Hindlimb muscle (tissue), 1 donor: ENCODE measurements at regions not wholly inside any gene's neighbourhood (a gene's known extent, or its start where the extent isn't known, plus 50 kb on each side); places are given as distances from the start of the nearest gene placed in this dataset.
A peak's percentile ranks its signal among the peaks of the same experiment; 100 is the strongest.
"Not testable (repeated sequence)": the region's sequence is repeated elsewhere in the genome, so short reads cannot be mapped to it uniquely, and the experiment has no call there.

Experiments used
- DNase-seq: peaks from one replicate; pipeline ENCODE4 v3.0.0-alpha.2; 2013

DNA sequence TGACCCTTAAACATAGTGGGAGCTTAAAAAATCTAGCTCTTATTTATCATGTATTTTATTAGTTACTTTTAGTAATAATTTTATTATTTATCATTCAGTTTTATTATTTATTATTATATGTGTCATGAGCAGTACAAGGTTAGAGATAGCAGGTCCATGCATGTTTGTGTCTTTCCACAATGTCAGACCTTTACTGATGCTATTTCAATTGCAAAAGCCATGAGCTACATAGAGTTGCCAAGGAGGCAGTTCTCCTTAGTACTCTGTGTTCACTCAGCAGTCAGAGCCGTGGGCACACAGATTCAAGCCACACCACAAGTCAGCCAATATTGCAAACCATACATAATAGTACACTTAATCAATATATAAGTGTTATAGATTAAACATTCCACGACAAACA lies 157.9 kb upstream of the NTRK2 start:
- DNase-seq: no peak

DNA sequence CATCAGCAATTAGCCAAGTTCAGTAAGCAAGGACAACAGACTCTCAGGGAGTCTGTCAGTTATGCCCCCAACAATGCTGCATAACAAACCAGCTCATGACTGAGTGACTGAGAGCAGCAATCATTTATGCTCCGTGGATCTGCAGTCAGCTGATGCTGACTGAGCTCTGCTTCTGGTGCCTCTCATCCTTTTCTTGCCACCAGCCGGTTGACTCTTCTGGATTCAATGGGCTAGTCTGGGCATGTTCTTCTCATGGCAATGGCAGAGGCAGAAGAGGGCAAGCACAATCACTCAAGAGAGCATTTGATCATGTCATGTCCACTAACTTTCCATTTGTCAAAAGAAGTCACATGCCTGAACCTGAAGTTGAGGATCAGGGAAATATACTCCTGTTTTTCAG lies 157.0 kb upstream of the NTRK2 start:
- no peak for DNase-seq

DNA sequence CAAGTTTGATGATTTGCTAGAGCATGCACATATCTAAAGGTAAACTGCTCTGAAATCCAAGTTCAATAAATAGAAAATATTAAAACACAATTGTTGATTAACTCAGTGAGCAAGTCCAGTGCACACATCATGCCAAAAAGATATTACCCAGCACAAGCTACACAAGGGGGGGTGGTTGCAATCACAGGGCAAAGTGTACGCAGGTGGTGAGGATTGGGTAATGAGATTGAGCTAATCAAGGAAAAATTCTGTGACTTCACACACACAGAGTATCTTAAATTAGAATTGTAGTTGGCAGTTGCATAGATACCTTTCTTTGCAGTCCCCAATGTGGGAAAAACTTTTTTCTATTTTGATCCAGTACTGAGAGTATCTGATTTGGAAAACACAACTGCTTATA lies 156.1 kb upstream of the NTRK2 start:
- no peak for DNase-seq

DNA sequence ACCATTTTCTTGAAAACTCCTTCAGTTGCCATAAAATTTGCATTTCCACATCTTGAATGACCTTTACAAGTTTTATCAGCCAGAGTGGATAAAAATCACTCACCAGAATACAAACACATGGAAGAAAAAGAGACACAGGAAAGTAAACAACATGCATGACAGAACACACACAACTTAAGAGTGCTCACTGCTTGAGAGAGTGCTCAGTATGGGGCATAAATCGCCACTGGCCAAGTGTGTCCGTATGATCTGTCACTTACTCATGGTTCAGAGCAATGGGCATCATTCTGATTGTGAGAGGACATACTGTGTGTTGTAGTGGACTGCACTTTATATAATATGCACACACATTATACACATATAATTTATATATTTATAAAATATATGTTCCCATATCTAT lies 155.6 kb upstream of the NTRK2 start:
- DNase-seq: no peak

DNA sequence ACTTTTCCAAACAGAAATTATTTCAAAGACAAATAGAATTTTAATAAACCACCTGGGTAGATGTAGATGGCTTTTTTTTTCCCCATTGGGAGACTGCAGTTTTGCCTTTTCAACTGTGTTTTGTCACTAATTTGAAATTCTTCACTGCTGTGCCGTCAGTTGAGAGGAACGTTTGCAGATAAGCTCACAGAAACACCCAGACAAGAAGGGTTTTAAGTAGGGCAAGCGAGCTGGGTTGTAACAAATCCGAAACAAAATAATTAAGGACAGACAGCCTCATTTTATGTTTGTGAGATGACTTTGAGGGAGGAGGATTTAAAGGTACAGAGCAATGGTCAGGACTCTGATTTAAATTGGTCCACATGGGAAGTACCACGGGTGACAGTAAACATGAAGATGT lies 155.1 kb upstream of the NTRK2 start:
- no peak for DNase-seq

DNA sequence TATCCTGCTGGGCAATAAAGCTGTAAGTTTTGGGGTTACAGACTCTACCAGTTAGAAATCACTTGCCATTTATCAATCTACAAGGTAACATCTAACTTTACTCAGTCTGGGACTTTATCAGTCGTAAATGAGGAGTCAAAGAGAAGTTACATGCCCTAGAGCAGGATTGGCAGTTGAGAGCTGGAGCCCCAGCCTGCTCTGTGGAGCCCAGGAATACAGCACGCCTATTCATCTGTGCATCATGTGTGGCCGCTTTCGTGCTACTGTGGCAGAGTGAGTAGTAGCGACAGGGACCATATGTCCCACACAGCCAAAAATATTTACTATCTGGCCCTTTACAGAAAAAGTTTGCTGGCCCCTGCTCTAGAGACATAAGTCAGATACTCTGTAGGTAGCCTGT lies 152.5 kb upstream of the NTRK2 start:
- DNase-seq: no peak

DNA sequence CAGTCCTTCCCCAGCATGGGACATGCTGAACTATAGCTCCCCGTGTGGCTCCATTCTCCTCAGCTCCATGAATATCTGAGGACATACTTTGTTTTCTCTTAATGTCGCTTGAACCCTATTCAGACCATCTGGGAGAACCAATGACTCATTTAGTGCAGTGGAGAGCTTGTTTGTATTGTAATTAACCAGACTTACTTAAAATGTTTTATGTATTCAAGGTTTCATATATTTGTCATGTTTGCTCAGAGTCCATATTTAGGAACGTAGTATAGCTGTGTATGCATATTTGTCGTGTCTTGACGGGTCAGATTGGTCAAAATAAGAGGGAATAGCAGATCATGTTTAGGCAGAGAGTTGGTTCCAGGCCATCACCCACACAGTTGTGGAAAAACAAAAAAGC lies 150.1 kb upstream of the NTRK2 start:
- no peak for DNase-seq

DNA sequence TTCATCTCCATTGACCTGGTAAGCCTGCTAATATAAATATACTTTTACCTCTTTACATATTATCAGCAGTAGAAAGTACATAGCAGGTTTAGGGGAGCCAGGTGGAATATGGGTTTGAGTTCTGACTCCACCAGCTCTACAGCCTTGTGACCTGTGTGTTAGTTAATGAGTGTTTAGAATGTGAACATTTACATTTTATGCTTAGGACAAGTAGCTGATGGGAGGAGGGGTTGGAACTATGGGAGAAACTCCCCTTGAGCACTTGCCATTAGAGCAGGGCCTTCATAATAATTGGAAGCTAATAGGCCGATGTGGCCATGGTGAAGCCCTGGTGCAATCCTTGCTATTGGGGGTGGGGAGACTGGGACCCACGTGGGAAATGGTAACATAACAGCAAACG lies 148.3 kb upstream of the NTRK2 start:
- DNase-seq: no peak

DNA sequence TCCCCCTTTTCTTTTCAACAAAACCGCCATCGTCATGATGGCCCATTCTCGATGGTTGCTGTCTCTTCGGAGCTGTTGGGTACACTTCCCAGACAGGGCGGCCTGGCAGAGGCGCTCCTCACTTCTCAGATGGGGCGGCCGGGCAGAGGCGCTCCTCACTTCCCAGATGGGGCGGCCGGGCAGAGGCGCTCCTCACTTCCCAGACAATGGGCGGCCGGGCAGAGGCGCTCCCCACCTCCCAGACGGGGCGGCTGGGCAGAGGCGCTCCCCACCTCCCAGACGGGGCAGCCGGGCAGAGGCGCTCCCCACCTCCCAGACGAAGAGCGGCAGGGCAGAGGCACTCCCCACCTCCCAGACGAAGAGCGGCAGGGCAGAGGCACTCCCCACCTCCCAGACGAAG lies 143.3 kb upstream of the NTRK2 start:
- not testable (repeated sequence) for DNase-seq

DNA sequence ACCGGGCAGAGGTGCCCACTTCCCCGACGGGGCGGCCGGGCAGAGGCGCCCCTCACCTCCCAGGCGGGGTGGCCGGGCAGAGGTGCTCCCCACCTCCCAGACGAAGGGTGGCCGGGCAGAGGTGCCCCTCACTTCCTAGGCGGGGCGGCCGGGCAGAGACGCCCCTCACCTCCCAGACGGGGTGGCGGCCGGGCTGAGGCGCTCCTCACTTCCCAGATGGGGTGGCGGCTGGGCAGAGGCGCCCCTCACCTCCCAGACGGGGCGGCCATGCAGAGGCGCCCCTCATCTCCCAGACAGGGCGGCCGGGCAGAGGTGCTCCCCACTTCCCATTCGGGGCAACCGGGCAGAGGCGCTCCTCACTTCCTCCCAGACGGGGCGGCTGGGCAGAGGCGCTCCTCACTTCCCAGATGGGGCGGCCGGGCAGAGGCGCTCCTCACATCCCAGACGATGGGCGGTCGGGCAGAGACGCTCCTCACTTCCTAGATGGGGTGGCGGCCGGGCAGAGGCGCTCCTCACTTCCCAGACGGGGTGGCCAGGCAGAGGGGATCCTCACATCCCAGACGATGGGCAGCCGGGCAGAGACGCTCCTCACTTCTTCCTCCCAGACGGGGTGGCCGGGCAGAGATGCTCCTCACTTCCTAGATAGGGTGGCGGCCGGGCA lies 142.3 kb upstream of the NTRK2 start:
- DNase-seq: not testable (repeated sequence)

DNA sequence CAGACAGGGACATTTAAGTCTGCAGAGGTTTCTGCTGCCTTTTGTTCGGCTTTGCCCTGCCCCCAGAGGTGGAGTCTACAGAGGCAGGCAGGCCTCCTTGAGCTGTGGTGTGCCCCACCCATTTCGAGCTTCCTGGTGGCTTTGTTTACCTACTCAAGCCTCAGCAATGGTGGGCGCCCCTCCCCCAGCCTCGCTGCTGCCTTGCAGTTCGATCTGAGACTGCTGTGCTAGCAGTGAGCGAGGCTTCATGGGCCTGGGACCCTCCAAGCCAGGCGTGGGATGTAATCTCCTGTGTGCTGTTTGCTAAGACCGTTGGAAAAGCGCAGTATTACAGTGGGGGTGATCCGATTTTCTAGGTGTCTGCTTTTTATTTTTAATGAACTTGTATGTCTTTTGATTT lies 133.6 kb upstream of the NTRK2 start:
- DNase-seq: not testable (repeated sequence)

DNA sequence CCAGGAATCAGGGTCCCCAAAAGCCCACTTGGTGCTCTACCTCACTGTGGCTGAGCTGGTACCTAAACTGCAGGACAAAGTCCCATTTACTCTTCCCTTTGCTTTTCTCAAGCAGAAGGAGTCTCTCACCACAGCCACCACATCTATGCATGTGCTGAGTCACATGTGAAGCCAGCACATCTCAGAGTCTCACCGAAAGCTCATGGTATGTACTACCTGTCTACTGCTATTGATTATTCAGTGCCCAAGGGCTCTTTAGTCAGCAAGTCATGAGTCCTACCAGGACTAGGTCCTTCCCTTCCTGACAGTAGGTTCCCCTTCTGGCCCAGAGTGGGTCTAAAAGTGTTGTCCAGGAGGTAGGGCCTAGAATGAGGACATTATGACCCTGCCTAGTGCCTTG lies 130.7 kb upstream of the NTRK2 start:
- no peak for DNase-seq

DNA sequence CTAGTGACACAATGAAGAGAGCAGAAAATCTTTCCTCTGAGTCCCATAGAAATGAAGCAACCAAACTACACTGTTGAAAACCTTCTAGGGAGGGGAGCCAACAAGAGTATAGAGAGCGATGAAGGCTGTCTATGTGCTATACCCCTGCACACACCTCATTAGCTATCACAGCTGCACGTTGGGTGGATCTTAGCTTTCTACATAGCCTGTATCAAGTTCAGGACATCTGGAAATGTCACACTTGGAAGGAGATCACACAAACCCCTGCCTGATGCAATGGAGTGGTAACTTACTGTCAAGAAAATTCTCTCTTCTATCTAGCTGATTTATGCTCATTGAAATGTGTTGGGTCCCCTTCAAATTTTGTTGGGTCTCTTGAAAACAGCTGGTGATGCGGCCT lies 127.0 kb upstream of the NTRK2 start:
- peak; percentile 8 for DNase-seq

DNA sequence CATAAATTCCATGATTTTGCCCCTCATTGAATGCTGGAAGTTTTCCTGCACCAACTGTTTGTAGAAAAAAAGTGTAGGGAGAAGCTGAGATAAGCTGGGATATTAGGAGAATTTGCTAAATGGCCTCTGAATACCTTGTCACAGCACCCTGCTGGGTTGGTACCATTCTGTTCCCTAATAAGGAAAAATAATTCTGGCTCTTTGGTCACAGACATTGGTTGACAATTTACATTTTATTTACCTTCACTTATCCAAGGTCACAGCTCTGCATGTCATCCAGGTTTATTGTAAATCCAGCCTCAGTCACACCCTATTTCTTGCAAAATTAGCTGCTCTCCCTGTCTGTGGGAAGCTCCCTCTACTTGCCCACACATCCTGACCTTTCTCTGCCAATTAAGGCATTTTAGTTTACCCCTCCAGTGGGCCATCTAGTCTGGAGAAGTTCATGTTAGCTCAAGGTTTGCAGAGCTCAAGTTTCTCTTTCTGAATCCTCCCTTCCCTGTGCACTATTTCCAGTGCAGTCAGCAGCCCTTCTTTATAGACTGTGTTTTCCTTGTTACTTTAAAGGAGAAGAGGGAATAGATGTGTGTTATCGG lies 115.4 kb upstream of the NTRK2 start:
- no peak for DNase-seq

DNA sequence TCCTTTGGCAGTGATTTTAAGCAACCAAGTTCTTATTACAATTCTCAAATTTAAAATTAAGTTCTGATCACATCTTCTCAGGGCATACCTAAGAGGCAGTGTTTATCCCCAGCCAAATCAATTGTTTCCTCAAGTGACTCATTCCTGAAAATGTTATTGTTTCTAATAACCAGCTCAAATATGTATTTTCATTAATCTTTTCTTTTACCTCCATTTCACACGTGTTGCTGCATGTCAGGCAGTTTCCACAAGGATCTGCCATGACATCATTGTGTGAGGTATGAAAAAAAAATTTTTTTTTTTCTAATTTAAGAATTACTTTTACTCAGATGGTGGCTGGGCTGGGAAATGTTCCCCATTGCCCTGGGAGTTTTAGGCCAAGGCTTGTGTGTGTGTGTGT lies 113.0 kb upstream of the NTRK2 start:
- no peak for DNase-seq

DNA sequence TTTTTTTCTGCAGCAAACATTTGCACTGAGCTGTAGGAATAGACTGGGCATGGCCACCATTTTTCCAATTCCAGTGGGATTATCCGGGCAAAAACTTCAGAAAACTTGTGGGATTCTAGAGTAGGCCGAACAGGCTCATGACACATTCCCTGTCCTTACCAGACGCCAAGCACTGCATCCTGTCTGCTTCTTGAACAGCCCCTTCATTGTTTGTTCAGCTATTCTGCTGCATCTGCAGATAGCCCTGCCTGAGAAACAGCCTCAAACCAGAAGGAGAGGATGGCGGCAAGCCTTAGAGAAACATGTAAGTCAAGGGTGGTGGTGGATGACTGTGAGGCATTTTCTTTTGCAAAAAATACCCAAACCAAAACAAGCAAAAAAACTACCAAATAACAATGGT lies 111.8 kb upstream of the NTRK2 start:
- no peak for DNase-seq

DNA sequence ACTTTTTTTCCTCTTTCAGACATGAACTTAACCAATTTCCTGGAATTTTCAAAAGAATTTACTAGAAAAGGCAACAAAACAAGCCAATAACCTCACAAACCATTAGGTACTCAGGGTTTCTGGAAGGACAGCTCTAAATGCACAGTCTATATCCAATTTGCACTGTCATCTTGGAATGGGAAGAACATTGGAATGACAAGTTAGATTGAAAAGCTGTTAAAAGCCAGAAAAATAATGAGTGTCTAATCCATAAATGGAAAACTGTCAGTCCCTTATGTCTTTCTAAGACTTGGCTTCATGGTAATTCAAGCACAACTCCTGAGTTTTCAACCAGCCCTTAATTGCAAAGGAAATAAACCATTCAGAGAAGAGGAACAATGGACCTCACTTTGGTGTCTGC lies 105.8 kb upstream of the NTRK2 start:
- no peak for DNase-seq

DNA sequence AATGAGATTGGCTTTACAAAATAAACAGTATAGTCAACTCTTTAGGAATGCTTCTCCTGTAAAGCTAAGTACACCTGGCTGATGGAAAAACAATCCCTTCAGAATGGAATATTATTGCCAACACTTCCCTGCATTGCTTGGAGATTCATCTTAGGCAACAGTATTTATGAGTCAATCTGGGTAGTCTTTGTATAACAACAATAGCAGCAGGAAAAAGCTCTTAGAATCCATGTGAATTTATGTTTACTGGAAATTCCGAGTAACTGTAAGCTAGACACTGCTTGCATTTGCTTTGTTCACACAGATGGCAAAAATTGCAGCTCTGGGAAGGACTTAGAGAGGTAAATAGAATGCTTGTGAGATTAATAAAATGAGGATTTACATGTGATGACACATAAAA lies 101.7 kb upstream of the NTRK2 start:
- DNase-seq: no peak

DNA sequence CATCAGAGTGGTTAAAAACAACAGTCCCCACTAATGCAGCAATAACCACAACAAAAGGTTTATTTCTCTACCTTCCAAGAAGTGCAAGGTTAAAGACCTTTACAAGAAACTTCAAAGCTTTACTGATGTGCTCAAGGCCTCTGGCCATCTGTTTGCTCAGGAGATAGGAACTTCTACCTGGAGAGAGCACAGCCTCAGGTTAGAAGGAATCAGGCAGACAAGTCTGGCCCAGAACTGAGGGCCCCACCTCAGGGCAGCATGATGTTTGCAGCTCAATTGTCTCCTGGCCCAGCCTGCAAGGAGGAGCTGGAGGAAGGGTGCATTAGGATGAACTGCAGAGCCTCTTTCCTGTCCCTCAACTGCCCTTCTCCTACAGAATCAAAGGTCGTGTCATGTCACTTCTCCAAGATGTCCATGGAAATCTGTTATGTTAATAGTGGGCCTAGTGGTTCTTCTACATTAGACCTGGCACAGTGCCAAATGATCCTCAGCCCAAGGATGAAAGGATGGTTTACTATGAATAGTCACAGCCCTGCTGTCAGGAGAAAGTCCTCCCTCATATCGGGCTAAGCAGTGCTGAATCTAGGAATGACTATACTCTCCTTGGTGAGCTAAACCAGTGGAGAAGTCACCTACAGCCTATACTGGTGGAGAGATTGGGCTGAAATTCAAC lies 98.9 kb upstream of the NTRK2 start:
- no peak for DNase-seq

DNA sequence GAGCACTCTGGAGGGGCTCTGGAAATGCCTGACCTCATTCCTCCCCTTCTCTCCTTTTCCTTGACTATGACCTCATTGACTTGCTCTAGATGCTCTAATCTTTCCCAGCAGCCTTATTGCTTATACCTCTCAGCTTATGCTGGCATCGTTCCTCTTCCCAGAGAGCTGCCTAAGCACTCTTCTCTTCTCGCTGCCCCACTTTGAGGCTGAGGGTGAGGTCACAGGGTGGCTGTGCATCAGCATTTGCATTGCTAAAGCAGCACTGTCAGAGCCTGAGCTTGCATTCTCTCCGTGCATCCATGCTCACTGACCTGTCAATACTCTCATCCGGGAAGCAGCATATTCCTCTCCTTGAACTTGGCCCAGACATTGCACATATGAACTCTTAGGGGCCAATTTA lies 96.4 kb upstream of the NTRK2 start:
- DNase-seq: no peak

DNA sequence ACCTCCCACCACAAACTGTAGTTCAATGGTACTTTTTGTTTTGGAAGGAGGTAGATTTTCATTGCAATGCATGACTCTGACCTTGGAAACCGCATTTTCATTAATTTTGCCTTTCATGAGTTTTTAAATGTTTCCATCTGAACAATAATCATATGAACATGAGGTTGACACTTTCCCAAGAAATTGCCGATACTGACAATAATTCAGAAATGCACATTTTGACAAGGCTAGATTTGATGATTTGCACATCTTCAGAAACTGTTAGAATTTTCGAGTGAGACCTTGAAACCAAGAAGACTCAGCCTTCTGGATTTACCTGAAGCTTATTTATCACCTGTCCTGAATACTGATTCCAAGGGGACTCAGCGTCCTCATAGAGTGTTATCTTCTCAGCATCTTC lies 93.8 kb upstream of the NTRK2 start:
- no peak for DNase-seq

DNA sequence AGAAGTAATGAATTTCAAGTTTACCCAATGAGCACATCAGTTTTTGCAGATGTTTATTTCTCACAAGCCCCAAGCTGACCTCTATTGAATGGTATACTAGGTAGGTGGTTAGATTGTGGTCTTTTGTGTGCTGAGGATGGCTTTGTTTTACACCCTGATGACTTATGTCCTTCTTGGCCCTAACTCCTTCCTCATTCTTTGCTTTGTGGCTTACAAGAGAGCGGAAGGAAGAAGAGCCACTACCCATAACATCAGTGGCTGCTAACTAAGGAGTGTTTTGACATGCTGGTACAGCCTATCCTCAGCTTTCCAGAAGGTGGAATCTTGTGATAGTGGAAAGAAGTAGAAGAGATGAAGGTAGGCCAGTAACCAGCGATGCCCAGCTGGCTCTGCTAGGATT lies 85.7 kb upstream of the NTRK2 start:
- DNase-seq: no peak

DNA sequence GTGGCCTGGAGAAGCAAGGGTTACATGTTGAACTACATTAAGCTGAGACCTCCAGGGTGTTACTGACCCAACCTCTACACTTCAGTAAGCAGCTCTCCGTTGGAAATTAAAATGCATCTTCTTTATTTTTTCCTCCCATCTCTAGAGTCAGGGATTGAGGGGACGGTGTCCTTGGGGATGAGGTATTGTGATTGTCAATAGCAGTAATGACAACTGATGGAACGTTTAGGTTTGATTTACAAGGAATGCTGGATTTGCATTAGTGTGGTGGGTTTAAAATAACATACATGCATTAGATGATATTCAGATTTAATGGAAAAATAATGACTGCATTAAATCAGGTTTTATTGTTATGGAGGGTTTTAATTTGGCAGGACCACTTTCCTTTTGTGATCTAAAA lies 82.9 kb upstream of the NTRK2 start:
- DNase-seq: no peak

DNA sequence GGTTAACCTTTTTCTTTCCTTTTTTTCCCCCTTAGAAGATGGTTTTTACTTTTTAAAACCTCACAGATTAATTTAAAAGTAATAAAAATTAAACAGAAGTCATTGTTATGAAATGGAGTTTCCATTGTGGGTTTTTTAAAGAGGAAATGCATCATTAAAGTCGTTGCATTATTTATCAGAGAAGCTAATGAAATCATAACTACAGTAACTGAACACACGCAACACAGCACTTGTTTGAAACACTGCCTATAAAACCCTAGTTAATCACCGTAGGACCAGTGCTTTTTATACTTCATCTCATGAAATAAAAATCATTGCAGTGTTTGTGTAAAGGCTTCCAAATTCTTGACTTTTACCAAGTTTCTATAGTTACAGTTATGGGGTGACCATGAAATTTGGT lies 82.4 kb upstream of the NTRK2 start:
- no peak for DNase-seq

DNA sequence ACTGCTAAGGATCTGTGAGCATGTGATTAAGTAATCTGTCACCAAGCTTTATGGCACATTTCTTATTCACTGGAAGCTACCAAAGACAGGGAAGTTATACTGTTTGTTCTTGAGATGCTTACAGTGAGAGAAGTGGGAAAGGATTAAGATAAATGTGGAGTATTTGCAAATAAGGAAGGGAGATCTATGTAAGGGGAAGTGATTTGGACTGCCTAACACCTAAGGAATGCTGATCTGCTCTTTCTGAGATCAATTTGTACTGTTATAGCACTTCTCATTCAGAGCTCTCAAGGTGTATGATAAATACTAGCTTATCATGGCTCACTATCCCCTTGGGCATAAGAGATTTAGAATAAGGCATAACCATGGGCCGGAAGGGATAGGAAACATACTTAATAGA lies 80.0 kb upstream of the NTRK2 start:
- DNase-seq: no peak
